ENCODE measurements at regions not wholly inside any gene's neighbourhood (a gene's known extent, or its start where the extent isn't known, plus 50 kb on each side); places are given as distances from the start of the nearest gene placed in this dataset.
"Not testable (repeated sequence)": the region's sequence is repeated elsewhere in the genome, so short reads cannot be mapped to it uniquely, and the experiment has no call there.

GRCh38 chr5:104088876-104089778 lies 526.5 kb upstream of the NUDT12 start:
- no peak for DNase-seq

- DNase-seq: no peak
These were observed 522.3 kb upstream of the NUDT12 start for GRCh38 chr5:104084896-104085295.

GRCh38 chr5:104082754-104083153 lies 520.2 kb upstream of the NUDT12 start:
- DNase-seq: no peak

GRCh38 chr5:104081232-104081631 lies 518.6 kb upstream of the NUDT12 start:
- DNase-seq: no peak

- DNase-seq: no peak
These were observed 518.1 kb upstream of the NUDT12 start for GRCh38 chr5:104080646-104081175.

GRCh38 chr5:104079861-104080645 lies 517.5 kb upstream of the NUDT12 start:
- not testable (repeated sequence) for DNase-seq

- no peak for DNase-seq
These were observed 509.3 kb upstream of the NUDT12 start for GRCh38 chr5:104071887-104072286.

DNA sequence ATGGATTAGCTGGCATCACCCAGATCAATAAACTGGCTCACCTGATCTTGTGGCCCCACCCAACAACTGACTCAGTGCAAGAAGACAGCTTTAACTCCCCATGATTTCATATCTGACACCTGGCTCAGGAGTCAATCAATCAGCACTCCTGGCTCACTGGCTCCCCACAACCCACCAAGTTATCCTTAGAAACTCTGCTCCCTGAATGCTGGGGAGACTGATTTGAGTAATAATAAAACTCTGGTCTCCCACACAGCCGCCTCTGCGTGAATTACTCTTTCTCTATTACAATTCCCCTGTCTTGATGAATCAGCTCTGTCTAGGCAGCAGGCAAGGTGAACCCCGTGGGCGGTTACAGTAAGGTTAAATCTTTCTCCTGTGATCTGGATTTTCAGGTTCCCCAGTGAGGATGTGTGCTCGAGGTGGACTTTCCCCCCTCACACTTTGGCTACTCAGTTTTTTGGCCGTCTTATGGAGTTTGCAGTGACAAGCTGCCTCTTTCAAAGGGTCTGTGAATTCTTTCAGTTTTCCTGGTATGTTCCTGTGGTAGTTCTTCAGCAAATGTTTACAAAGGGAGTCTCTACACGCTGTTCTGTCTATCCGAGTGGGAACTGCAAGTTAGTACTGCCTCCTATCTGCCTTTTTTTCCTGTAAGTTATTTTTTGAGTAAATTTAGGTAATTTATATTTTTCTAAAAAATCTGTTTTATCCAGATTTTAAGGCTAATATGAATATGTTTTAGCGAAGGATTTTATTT lies 500.2 kb upstream of the NUDT12 start:
- DNase-seq: no peak

GRCh38 chr5:104061707-104062106 lies 499.1 kb upstream of the NUDT12 start:
- DNase-seq: no peak

- DNase-seq: no peak
These were observed 490.7 kb upstream of the NUDT12 start for GRCh38 chr5:104053353-104053649.

DNA sequence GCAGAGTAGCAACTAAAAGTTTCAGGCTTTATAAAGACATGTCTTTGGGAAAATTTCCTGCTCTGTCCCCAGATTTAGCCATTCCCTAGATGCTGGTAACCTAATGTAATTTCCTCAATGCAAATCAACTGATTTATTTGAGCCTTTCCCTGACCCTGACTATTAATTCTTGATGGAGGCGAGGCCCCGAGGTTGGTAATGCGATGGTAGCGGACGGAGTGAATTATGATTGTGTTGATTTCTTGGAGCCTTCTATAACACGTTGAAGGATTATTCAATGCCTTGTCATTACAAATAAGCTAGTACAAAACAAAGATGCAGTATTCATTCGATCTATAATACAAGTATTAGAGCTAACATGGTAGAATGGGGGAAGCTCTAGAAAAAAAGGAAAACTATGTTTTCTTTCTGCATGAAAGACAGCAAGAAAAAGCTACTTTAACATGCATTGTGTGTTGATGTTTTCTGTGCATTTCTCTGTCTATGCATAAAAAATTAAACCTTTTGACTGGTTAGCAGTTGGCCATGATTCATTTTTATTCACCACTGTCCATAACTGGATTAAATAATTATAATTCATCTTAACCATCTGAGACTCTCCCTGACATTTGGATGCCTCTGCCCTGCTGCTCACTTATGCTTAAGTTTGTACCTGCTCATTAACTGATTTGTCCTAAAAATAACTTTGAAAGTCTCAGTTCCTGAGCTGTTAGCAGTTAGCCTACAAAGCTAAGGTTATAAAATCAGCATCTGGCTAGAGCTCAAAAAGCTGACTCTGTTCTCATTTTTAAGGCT lies 490.2 kb upstream of the NUDT12 start:
- DNase-seq: no peak

DNA sequence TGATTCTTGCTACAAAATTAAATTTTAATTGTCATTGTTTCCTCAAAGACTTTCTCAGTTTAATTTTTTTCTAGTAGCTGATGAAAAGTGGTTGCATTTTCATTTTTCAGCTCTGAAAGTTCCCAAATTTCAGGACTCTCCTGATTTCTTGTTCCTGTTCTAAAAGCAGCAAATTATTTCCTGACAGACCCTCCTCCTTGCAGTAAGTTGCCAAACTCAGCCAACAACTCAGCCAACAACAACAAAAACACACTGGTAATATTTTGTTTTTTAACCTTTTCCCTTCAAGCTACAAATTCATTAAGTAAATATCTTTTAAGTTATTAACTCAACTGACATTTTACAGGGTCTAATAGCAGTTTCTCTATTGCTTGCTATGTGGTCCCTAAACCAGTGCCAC lies 487.8 kb upstream of the NUDT12 start:
- no peak for DNase-seq

GRCh38 chr5:104049752-104050151 lies 487.2 kb upstream of the NUDT12 start:
- no peak for DNase-seq

DNA sequence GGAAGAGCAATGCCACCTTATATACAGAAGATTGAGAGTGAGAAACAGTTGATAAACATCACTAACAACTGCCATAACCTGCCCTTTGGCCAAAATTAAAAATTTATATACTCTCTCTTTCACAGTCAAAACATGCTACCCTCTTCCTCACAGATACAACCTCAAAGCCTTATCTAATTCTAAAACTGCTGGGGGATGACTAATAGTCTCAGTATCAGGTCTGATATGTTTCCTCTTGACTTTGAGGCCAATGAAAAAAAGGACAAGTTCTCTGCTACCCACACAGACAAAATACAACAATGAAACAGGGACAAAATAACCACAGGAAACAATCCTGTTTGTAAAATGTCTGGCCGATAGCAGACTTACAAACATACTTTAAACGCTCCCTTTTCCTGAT lies 485.6 kb upstream of the NUDT12 start:
- no peak for DNase-seq

DNA sequence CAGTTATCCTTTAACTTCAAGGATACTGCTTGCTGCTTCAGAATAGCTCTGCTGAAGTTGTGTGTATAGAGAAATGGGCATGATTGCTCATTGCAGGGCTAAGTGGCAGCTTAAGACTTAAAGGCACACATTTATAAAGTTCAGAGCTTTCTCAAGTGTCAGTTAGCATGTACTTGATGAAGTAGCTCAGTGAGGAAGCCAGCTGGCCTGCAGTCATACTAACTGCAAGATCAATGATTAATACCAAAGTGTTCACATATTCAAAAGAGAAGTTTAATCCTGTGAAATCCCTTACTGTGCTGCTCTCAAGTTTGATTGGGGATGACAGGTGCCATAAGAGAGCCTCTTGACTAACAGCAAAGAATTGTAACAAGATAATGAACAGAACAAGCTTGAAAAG lies 483.4 kb upstream of the NUDT12 start:
- DNase-seq: no peak

DNA sequence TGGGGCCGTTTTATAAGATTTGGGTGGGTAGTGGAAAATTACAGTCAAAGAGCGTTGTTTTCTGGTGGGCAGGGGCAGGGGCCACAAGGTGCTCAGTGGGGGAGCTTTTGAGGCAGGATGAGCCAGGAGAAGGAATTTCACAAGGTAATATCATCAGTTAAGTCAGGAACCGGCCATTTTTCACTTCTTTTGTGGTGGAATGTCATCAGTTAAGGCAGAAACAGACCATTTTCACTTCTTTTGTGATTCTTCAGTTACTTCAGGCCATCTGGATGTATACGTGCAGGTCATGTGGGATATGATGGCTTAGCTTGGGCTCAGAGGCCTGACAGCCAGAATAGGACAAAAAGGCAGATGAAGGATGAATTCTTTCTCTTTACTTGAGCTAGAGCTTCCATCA lies 477.3 kb upstream of the NUDT12 start:
- not testable (repeated sequence) for DNase-seq

- DNase-seq: not testable (repeated sequence)
These were observed 474.5 kb upstream of the NUDT12 start for GRCh38 chr5:104037136-104037535.

DNA sequence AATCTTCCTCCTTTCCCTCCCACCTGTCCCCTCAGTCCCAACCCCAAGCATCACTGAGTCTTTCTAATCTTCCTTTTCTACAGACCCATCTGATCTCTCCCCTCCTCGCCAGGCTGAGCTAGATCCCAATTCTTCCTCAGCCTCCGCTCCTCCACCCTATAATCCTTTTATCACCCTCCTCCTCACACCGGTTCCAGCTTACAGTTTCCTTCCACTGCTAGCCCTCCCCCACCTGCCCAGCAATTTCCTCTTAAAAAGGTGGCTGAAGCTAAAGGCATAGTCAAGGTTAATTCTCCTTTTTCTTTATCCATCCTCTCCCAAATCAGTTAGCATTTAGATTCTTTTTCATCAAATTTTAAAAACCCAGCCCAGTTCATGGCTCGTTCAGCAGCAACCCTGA lies 470.6 kb upstream of the NUDT12 start:
- DNase-seq: not testable (repeated sequence)

GRCh38 chr5:104024538-104024937 lies 461.9 kb upstream of the NUDT12 start:
- no peak for DNase-seq

- DNase-seq: no peak
These were observed 461.1 kb upstream of the NUDT12 start for GRCh38 chr5:104023739-104024138.

DNA sequence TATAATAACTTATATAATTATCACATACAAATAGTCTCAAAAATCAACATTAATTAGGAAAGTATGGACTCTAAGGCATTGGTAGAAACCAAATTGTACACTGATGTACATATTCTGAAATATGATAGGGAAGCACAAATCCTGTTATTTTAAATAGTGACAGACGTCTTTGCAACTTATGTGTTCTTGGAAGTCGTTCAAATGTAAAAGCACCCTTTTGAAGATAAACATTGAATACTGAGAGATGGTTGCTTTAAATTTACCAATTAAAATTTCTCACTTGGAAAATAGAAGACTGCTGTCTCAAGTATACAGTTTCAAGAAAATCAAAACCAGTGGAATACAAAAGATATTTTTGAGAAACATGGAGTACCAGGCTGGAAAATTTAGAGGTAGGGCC lies 457.4 kb upstream of the NUDT12 start:
- no peak for DNase-seq

DNA sequence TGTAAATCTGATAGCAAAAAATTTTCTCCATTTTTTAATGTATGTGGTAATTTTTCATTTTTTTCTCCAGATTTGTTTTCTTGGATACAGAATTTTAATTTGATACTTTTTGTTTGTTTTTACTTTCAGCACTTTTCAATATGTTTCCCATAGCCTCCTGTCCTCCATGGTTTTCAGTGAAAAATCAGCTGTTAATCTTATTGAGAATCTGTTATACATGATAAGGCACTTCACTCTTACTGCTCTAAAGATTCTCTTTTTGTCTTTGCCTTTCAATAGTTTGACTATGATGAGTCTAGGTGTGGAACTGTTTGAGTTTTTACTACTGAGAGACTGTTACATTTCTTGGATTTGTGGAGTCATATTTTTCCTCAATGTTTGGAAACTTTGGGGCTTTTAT lies 455.7 kb upstream of the NUDT12 start:
- DNase-seq: no peak

Data from CD4-positive, alpha-beta T cell treated with Interleukin-17A for 1 hour (primary cell).